H1 (cell line): ENCODE measurements at regions not wholly inside any gene's neighbourhood (a gene's known extent, or its start where the extent isn't known, plus 50 kb on each side); places are given as distances from the start of the nearest gene placed in this dataset.

ENCODE experiments used
- BRCA1 ChIP-seq: IDR thresholded peaks from 2 replicates; pipeline ENCODE4 v1.6.1; 2012; ENCODE audit warnings: low read depth, low read length, improper control_type of control experiment
- E2F6 ChIP-seq: IDR thresholded peaks from 2 replicates; pipeline ENCODE4 v1.6.1; 2012; ENCODE audit warnings: inconsistent platforms
- EGR1 ChIP-seq: IDR thresholded peaks from 2 replicates; pipeline ENCODE4 v1.6.1; 2011; ENCODE audit warnings: low read depth, low read length, borderline replicate concordance
- EP300 ChIP-seq, 2 experiments: IDR thresholded peaks; 1 replicate in 1 of 2; 2 replicates in 1 of 2; pipeline ENCODE4 v1.6.1; 2011 to 2012; ENCODE audit warnings: low read depth in 2 of 2, low read length in 2 of 2, mild to moderate bottlenecking in 2 of 2, borderline replicate concordance in 1 of 2, inconsistent platforms in 1 of 2, moderate library complexity in 1 of 2
- KDM1A ChIP-seq: fragments of 200-600, 300-600 bp; sonication (generic); IDR thresholded peaks from 2 replicates; pipeline ENCODE4 v1.7.1; 2016; ENCODE audit warnings: mild to moderate bottlenecking, low read length, borderline replicate concordance
- NRF1 ChIP-seq: IDR thresholded peaks from 2 replicates; pipeline ENCODE4 v1.6.1; 2011; ENCODE audit warnings: mild to moderate bottlenecking, low read depth, low read length, improper control_type of control experiment
- POLR2A ChIP-seq, 2 experiments: IDR thresholded peaks; 1 replicate in 1 of 2; 2 replicates in 1 of 2; pipeline ENCODE4 v1.6.1; 2011; ENCODE audit warnings: low read depth in 2 of 2, low read length in 2 of 2, mild to moderate bottlenecking in 2 of 2; ENCODE audit errors: control extremely low read depth in 1 of 2
- POLR2AphosphoS5 ChIP-seq: IDR thresholded peaks from 2 replicates; pipeline ENCODE4 v1.6.1; 2011; ENCODE audit warnings: low read depth, low read length
- RAD21 ChIP-seq, 2 experiments: IDR thresholded peaks in 1 of 2; conservative IDR thresholded peaks in 1 of 2; 2 replicates each; pipeline ENCODE4 v1.6.1; 2011; ENCODE audit warnings: low read depth in 2 of 2, low read length in 2 of 2, improper control_type of control experiment in 1 of 2, inconsistent platforms in 1 of 2, mild to moderate bottlenecking in 1 of 2, moderate library complexity in 1 of 2
- SP1 ChIP-seq: IDR thresholded peaks from 2 replicates; pipeline ENCODE4 v1.6.1; 2011; ENCODE audit warnings: low read depth, low read length
- TAF1 ChIP-seq: IDR thresholded peaks from 2 replicates; pipeline ENCODE4 v1.6.1; 2011; ENCODE audit warnings: mild to moderate bottlenecking, low read depth, low read length
- TF ChIP-seq, protein P1 (sequence below), 3 experiments: IDR thresholded peaks; 1 replicate in 2 of 3; 2 replicates in 1 of 3; pipeline versions ENCODE4 v1.5.1 to v1.6.1; 2011; ENCODE audit warnings: low read length in 3 of 3, mild to moderate bottlenecking in 3 of 3, inconsistent platforms in 2 of 3, low read depth in 1 of 3, moderate library complexity in 1 of 3; ENCODE audit not compliant: insufficient read depth in 1 of 3; ENCODE audit errors: control extremely low read depth in 1 of 3
- TF ChIP-seq, protein P2 (sequence below): IDR thresholded peaks from 2 replicates; pipeline ENCODE4 v1.6.1; 2012; ENCODE audit warnings: inconsistent platforms
- TF ChIP-seq, protein P3 (sequence below): IDR thresholded peaks from 2 replicates; pipeline ENCODE4 v1.6.1; 2011; ENCODE audit warnings: low read depth, mild to moderate bottlenecking, low read length; ENCODE audit not compliant: insufficient read depth

DNA sequence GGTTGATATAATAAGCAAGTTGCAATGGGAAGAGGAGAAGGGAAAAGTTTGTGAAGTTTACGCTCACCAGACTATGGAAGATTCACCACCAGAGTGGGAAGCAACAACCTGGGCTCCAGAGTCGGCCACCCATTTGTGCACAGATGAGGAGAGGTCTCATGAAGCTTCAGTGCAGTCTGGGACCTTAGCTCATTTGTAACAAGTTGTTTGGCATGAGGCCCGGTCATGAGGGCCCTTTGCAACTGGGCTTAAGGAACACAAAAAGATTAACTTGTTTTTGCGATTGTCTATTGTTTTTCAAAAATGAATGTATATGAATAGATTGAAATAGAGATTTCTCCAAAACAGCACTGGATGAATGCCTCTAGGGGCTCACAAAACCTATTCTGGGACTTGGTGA lies 94.2 kb downstream of the ZNF737 start:
- TF ChIP-seq, protein P1, sequence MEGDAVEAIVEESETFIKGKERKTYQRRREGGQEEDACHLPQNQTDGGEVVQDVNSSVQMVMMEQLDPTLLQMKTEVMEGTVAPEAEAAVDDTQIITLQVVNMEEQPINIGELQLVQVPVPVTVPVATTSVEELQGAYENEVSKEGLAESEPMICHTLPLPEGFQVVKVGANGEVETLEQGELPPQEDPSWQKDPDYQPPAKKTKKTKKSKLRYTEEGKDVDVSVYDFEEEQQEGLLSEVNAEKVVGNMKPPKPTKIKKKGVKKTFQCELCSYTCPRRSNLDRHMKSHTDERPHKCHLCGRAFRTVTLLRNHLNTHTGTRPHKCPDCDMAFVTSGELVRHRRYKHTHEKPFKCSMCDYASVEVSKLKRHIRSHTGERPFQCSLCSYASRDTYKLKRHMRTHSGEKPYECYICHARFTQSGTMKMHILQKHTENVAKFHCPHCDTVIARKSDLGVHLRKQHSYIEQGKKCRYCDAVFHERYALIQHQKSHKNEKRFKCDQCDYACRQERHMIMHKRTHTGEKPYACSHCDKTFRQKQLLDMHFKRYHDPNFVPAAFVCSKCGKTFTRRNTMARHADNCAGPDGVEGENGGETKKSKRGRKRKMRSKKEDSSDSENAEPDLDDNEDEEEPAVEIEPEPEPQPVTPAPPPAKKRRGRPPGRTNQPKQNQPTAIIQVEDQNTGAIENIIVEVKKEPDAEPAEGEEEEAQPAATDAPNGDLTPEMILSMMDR (IDR thresholded peaks at IDR 0.05; ENCODE audit: control extremely low read depth in 1 of 3, insufficient read depth in 1 of 3, low read depth in 1 of 3, low read length in 3 of 3), result no peak
- TF ChIP-seq POLR2AphosphoS5, result no peak
- TF ChIP-seq NRF1, result no peak
- TF ChIP-seq EGR1, result no peak
- TF ChIP-seq, protein P2, sequence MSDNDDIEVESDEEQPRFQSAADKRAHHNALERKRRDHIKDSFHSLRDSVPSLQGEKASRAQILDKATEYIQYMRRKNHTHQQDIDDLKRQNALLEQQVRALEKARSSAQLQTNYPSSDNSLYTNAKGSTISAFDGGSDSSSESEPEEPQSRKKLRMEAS, result no peak
- no peak for TF ChIP-seq RAD21 (IDR thresholded peaks at IDR 0.05 in 1 of 2, conservative IDR thresholded peaks at IDR 0.05 in 1 of 2; ENCODE audit: low read depth in 2 of 2, low read length in 2 of 2)
- no peak for TF ChIP-seq POLR2A (IDR thresholded peaks at IDR 0.05; ENCODE audit: control extremely low read depth in 1 of 2, low read depth in 2 of 2, low read length in 2 of 2)
- no peak for TF ChIP-seq KDM1A
- TF ChIP-seq EP300 (IDR thresholded peaks at IDR 0.05; ENCODE audit: borderline replicate concordance in 1 of 2, low read depth in 2 of 2, low read length in 2 of 2), result no peak
- no peak for TF ChIP-seq E2F6
- no peak for TF ChIP-seq BRCA1
- TF ChIP-seq TAF1, result no peak
- TF ChIP-seq, protein P3, sequence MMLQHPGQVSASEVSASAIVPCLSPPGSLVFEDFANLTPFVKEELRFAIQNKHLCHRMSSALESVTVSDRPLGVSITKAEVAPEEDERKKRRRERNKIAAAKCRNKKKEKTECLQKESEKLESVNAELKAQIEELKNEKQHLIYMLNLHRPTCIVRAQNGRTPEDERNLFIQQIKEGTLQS, result no peak
- no peak for TF ChIP-seq SP1
